ENCODE measurements at regions not wholly inside any gene's neighbourhood (a gene's known extent, or its start where the extent isn't known, plus 50 kb on each side); places are given as distances from the start of the nearest gene placed in this dataset.
"Not testable (repeated sequence)": the region's sequence is repeated elsewhere in the genome, so short reads cannot be mapped to it uniquely, and the experiment has no call there.

DNA sequence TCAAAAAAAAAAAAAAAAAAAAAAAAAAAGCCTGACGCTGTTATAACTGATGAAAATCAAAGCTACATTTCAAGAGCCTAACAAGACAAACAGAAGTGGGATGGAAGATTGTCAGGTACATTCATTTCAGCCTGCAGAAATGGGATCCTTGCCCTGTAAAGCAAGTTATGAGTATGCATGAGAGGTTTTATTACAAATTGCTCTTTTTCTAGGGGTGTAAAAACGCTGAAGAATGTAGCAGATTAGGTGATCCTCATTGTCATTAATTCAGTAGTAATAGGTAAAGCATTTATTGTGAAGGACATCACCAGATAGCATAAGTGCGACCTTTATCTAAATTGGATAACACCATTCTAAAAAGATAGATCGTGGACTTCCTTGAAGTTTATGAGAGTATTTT is 208.3 kb downstream of the KCNJ2 start:
- H3K4me1 ChIP-seq (ENCODE audit: insufficient read depth, low read length) = no peaks in the 10 kb centered on the region
- no peak overlapping the region for H2AFZ ChIP-seq (ENCODE audit: low read length)
- H4K20me1 ChIP-seq (ENCODE audit: low read length) = no peaks in the 10 kb centered on the region
- H3F3A ChIP-seq (ENCODE audit: low read length, unreplicated experiment) = no peaks in the 10 kb centered on the region
- H3K4me3 ChIP-seq (ENCODE audit: low read length) = no peak overlapping the region
- TF ChIP-seq EZH2 (IDR thresholded peaks at IDR 0.05; ENCODE audit: low read length, unreplicated experiment) (no peak), EZH2phosphoT487 (IDR thresholded peaks at IDR 0.05; ENCODE audit: borderline replicate concordance, low read length) (no peak)
- TF ChIP-seq, protein P1, sequence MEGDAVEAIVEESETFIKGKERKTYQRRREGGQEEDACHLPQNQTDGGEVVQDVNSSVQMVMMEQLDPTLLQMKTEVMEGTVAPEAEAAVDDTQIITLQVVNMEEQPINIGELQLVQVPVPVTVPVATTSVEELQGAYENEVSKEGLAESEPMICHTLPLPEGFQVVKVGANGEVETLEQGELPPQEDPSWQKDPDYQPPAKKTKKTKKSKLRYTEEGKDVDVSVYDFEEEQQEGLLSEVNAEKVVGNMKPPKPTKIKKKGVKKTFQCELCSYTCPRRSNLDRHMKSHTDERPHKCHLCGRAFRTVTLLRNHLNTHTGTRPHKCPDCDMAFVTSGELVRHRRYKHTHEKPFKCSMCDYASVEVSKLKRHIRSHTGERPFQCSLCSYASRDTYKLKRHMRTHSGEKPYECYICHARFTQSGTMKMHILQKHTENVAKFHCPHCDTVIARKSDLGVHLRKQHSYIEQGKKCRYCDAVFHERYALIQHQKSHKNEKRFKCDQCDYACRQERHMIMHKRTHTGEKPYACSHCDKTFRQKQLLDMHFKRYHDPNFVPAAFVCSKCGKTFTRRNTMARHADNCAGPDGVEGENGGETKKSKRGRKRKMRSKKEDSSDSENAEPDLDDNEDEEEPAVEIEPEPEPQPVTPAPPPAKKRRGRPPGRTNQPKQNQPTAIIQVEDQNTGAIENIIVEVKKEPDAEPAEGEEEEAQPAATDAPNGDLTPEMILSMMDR (conservative IDR thresholded peaks at IDR 0.05; ENCODE audit: low read depth, low read length) = no peak
- ATAC-seq = no peak
- no peak for DNase-seq
- ChIA-PET CTCF (interaction anchor here (0.6 kb wide), 1 partner anchor 17 kb away, joined by 4 read pairs; no protein-coding TSS in a partner anchor), POLR2A (ENCODE audit: unreplicated experiment) (no interaction called here)
- no peak overlapping the region for H3K4me2 ChIP-seq (ENCODE audit: low read length)
- no peaks in the 10 kb centered on the region for H3K9me3 ChIP-seq (ENCODE audit: low read length)
- 0 out of 2 replicates have a peak, but pooled peaks cover 3% of the 10 kb centered on the region for H3K27me3 ChIP-seq (ENCODE audit: low read length)
- no peak overlapping the region for H3K9ac ChIP-seq (ENCODE audit: low read length)
- no peaks in the 10 kb centered on the region for H3K36me3 ChIP-seq (ENCODE audit: low read depth, low read length)
- intact Hi-C loops (cut with micrococcal nuclease) = no loop called here
- no peak overlapping the region for H3K27ac ChIP-seq (ENCODE audit: low read length)
- H3K79me2 ChIP-seq (ENCODE audit: low read length) = no peaks in the 10 kb centered on the region
- BruUV-seq (replicated peaks) = no TSS peak
- H3K9me2 ChIP-seq (replicated peaks; ENCODE audit: low read length) = no peaks in the 10 kb centered on the region

DNA sequence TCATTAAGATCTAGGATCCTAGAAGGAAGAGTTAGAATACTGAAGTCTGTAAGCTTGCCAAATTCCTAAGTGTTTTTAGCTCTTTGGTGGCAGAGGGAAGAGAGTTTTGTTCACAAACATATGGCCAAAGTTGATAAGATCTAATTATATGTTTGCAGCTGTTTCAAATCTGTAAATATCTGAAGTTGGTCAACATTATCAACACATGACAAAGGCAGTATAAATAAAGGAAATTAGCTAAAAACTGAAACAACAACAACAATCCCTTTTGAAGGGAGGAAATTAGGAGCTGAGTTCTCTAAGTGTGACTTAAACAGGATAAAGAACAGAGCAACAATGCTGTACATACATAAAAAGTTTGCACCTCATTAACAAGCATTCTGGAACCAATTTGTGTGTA is 208.7 kb downstream of the KCNJ2 start:
- H4K20me1 ChIP-seq (ENCODE audit: low read length) = no peaks in the 10 kb centered on the region
- no peaks in the 10 kb centered on the region for H3K4me1 ChIP-seq (ENCODE audit: insufficient read depth, low read length)
- POLR2A ChIA-PET (ENCODE audit: unreplicated experiment) = no interaction called here
- no peaks in the 10 kb centered on the region for H3F3A ChIP-seq (ENCODE audit: low read length, unreplicated experiment)
- H3K9ac ChIP-seq (ENCODE audit: low read length) = no peak overlapping the region
- H3K27ac ChIP-seq (ENCODE audit: low read length) = no peak overlapping the region
- H3K9me2 ChIP-seq (replicated peaks; ENCODE audit: low read length) = no peaks in the 10 kb centered on the region
- H3K36me3 ChIP-seq (ENCODE audit: low read depth, low read length) = no peaks in the 10 kb centered on the region
- no peaks in the 10 kb centered on the region for H3K79me2 ChIP-seq (ENCODE audit: low read length)
- H2AFZ ChIP-seq (ENCODE audit: low read length) = no peak overlapping the region
- no peak overlapping the region for H3K4me2 ChIP-seq (ENCODE audit: low read length)
- DNase-seq (no peak), ATAC-seq (no peak)
- no peaks in the 10 kb centered on the region for H3K9me3 ChIP-seq (ENCODE audit: low read length)
- 0 out of 2 replicates have a peak, but pooled peaks cover 3% of the 10 kb centered on the region for H3K27me3 ChIP-seq (ENCODE audit: low read length)
- no peak for TF ChIP-seq EZH2 (IDR thresholded peaks at IDR 0.05; ENCODE audit: low read length, unreplicated experiment)
- TF ChIP-seq, protein P1 (conservative IDR thresholded peaks at IDR 0.05; ENCODE audit: low read depth, low read length) = no peak
- no peak for TF ChIP-seq EZH2phosphoT487 (IDR thresholded peaks at IDR 0.05; ENCODE audit: borderline replicate concordance, low read length)
- CTCF ChIA-PET = interaction anchor here (0.6 kb wide), 1 partner anchor 17 kb away, joined by 4 read pairs; no protein-coding TSS in a partner anchor
- intact Hi-C loops (cut with micrococcal nuclease) = no loop called here
- H3K4me3 ChIP-seq (ENCODE audit: low read length) = no peak overlapping the region
- BruUV-seq (replicated peaks) = no TSS peak

DNA sequence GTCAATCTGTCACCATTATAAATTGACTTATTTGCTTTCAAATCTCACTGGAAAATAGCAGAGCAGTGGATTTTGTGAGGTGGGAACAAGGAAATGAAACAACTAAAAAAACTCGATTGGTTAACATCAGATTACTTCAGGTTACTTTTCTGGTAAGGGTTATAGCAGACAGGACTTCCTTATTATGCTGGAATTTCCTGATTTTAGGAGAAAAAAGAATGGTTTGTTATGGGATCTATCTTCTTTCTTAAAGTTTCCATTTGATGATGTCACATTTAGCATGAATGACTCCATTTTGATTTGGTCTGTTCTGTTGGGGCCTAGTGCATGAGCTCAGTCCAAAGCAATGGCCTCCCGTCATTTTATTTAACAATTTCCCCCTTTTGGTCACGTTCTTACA is 210.6 kb downstream of the KCNJ2 start:
- Histone ChIP-seq H3K4me3 (ENCODE audit: low read length) (no peak overlapping the region), H3K27me3 (ENCODE audit: low read length) (0 out of 2 replicates have a peak, but pooled peaks cover 3% of the 10 kb centered on the region), H3K4me1 (ENCODE audit: insufficient read depth, low read length) (no peaks in the 10 kb centered on the region), H3K79me2 (ENCODE audit: low read length) (no peaks in the 10 kb centered on the region), H3K4me2 (ENCODE audit: low read length) (no peak overlapping the region), H3K9me3 (ENCODE audit: low read length) (no peaks in the 10 kb centered on the region), H3K27ac (ENCODE audit: low read length) (no peak overlapping the region), H3F3A (ENCODE audit: low read length, unreplicated experiment) (no peaks in the 10 kb centered on the region), H3K9ac (ENCODE audit: low read length) (no peak overlapping the region), H4K20me1 (ENCODE audit: low read length) (no peaks in the 10 kb centered on the region), H2AFZ (ENCODE audit: low read length) (no peak overlapping the region), H3K9me2 (replicated peaks; ENCODE audit: low read length) (no peaks in the 10 kb centered on the region), H3K36me3 (ENCODE audit: low read depth, low read length) (no peaks in the 10 kb centered on the region)
- no peak for ATAC-seq
- no TSS peak for BruUV-seq (replicated peaks)
- intact Hi-C loops (cut with micrococcal nuclease) = no loop called here
- no peak for DNase-seq
- no peak for TF ChIP-seq EZH2phosphoT487 (IDR thresholded peaks at IDR 0.05; ENCODE audit: borderline replicate concordance, low read length)
- no peak for TF ChIP-seq EZH2 (IDR thresholded peaks at IDR 0.05; ENCODE audit: low read length, unreplicated experiment)
- TF ChIP-seq, protein P1 (conservative IDR thresholded peaks at IDR 0.05; ENCODE audit: low read depth, low read length) = no peak
- ChIA-PET CTCF (no interaction called here), POLR2A (ENCODE audit: unreplicated experiment) (no interaction called here)

DNA sequence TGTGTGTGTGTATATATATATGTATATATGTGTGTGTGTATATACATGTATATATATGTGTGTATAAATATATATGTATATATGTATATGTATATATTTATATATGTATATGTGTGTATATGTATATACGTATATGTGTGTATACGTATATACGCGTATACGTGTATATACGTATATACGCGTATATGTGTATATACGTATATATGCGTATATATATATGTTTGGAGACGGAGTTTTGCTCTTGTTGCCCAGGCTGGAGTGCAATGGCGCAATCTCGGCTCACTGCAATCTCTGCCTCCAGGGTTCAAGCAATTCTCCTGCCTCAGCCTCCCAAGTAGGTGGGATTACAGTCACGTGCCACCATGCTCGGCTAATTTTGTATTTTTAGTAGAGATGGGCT is 212.6 kb downstream of the KCNJ2 start:
- H3K27me3 ChIP-seq (ENCODE audit: low read length); H3K4me1 ChIP-seq (ENCODE audit: insufficient read depth, low read length); H3K79me2 ChIP-seq (ENCODE audit: low read length); intact Hi-C loops (cut with micrococcal nuclease); H4K20me1 ChIP-seq (ENCODE audit: low read length); BruUV-seq (replicated peaks); CTCF ChIA-PET; H3K9me2 ChIP-seq (replicated peaks; ENCODE audit: low read length); POLR2A ChIA-PET (ENCODE audit: unreplicated experiment); H3K27ac ChIP-seq (ENCODE audit: low read length); H3K9ac ChIP-seq (ENCODE audit: low read length); H3K36me3 ChIP-seq (ENCODE audit: low read depth, low read length); H3K4me2 ChIP-seq (ENCODE audit: low read length); H3F3A ChIP-seq (ENCODE audit: low read length, unreplicated experiment); H2AFZ ChIP-seq (ENCODE audit: low read length); ATAC-seq; DNase-seq; H3K9me3 ChIP-seq (ENCODE audit: low read length); H3K4me3 ChIP-seq (ENCODE audit: low read length): not testable (repeated sequence)
